ENCODE measurements at regions not wholly inside any gene's neighbourhood (a gene's known extent, or its start where the extent isn't known, plus 50 kb on each side); places are given as distances from the start of the nearest gene placed in this dataset.

GRCh38 chrX:134732152-134732551, 64.9 kb downstream of the PABIR2 start:
- H3K27me3 ChIP-seq (ENCODE audit: control insufficient read depth, insufficient read depth, low read length) = no peaks in the 10 kb centered on the region
- no peak overlapping the region for H3K4me3 ChIP-seq (ENCODE audit: low read depth, low read length)
- no peaks in the 10 kb centered on the region for H3K9me3 ChIP-seq (ENCODE audit: control insufficient read depth, insufficient read depth, low read length)
- no peak overlapping the region for H3K27ac ChIP-seq (ENCODE audit: low read depth, low read length)
- POLR2A ChIA-PET = no interaction called here
- CTCF ChIA-PET = interaction anchor here (0.6 kb wide), 1 partner anchor 209 kb away, joined by 3 read pairs; no protein-coding TSS in a partner anchor
- TF ChIP-seq CTCF (IDR thresholded peaks at IDR 0.05; ENCODE audit: low read depth, low read length) = no peak
- DNase-seq (ENCODE audit: low read depth, low spot score) = no peak

GRCh38 chrX:134727363-134727762, 69.1 kb upstream of the PLAC1 start:
- no peaks in the 10 kb centered on the region for H3K9me3 ChIP-seq (ENCODE audit: control insufficient read depth, insufficient read depth, low read length)
- no peak overlapping the region for H3K27ac ChIP-seq (ENCODE audit: low read depth, low read length)
- H3K27me3 ChIP-seq (ENCODE audit: control insufficient read depth, insufficient read depth, low read length) = no peaks in the 10 kb centered on the region
- no peak for DNase-seq (ENCODE audit: low read depth, low spot score)
- no peak overlapping the region for H3K4me3 ChIP-seq (ENCODE audit: low read depth, low read length)
- TF ChIP-seq CTCF (IDR thresholded peaks at IDR 0.05; ENCODE audit: low read depth, low read length) = no peak
- ChIA-PET CTCF (interaction anchor here (0.6 kb wide), 1 partner anchor 174 kb away, joined by 3 read pairs; no protein-coding TSS in a partner anchor), POLR2A (no interaction called here)

- DNase-seq (ENCODE audit: low read depth, low spot score) = no peak
- H3K27ac ChIP-seq (ENCODE audit: low read depth, low read length) = no peak overlapping the region
- no peaks in the 10 kb centered on the region for H3K9me3 ChIP-seq (ENCODE audit: control insufficient read depth, insufficient read depth, low read length)
- CTCF ChIA-PET = no interaction called here
- POLR2A ChIA-PET = no interaction called here
- H3K27me3 ChIP-seq (ENCODE audit: control insufficient read depth, insufficient read depth, low read length) = no peaks in the 10 kb centered on the region
- H3K4me3 ChIP-seq (ENCODE audit: low read depth, low read length) = no peak overlapping the region
- TF ChIP-seq CTCF (IDR thresholded peaks at IDR 0.05; ENCODE audit: low read depth, low read length) = no peak
Observed at GRCh38 chrX:134725103-134725690, 66.9 kb upstream of the PLAC1 start.

GRCh38 chrX:134721766-134722532, 63.7 kb upstream of the PLAC1 start:
- H3K9me3 ChIP-seq (ENCODE audit: control insufficient read depth, insufficient read depth, low read length) = no peaks in the 10 kb centered on the region
- ChIA-PET CTCF (no interaction called here), POLR2A (no interaction called here)
- DNase-seq (ENCODE audit: low read depth, low spot score) = no peak
- H3K27me3 ChIP-seq (ENCODE audit: control insufficient read depth, insufficient read depth, low read length) = no peaks in the 10 kb centered on the region
- H3K4me3 ChIP-seq (ENCODE audit: low read depth, low read length) = no peak overlapping the region
- no peak overlapping the region for H3K27ac ChIP-seq (ENCODE audit: low read depth, low read length)
- no peak for TF ChIP-seq CTCF (IDR thresholded peaks at IDR 0.05; ENCODE audit: low read depth, low read length)

GRCh38 chrX:134718966-134719317, 60.7 kb upstream of the PLAC1 start:
- no peak overlapping the region for H3K4me3 ChIP-seq (ENCODE audit: low read depth, low read length)
- no peaks in the 10 kb centered on the region for H3K27me3 ChIP-seq (ENCODE audit: control insufficient read depth, insufficient read depth, low read length)
- CTCF ChIA-PET = no interaction called here
- TF ChIP-seq CTCF (IDR thresholded peaks at IDR 0.05; ENCODE audit: low read depth, low read length) = no peak
- DNase-seq (ENCODE audit: low read depth, low spot score) = no peak
- H3K27ac ChIP-seq (ENCODE audit: low read depth, low read length) = peak overlapping the region; percentile 34
- no peaks in the 10 kb centered on the region for H3K9me3 ChIP-seq (ENCODE audit: control insufficient read depth, insufficient read depth, low read length)
- POLR2A ChIA-PET = no interaction called here

All from AG04450 (cell line).